Endothelial cell of umbilical vein (primary cell): ENCODE measurements at regions not wholly inside any gene's neighbourhood (a gene's known extent, or its start where the extent isn't known, plus 50 kb on each side); places are given as distances from the start of the nearest gene placed in this dataset.

Experiments used
- BruUV-seq: library from RNA; stranded (reverse); fragments of 400-500 nt; replicated peaks from 2 replicates; lab custom pipeline; 2021; lab: Mats Ljungman, UMichigan
- CTCF ChIA-PET: fragments of 300-600, 350-600 bp; sonication (Branson Sonifier 250); formaldehyde crosslinking; loops from one replicate; lab custom pipeline; 2021; ENCODE audit warnings: antibody characterized with exemption, inconsistent platforms; lab: Charles Lee
- POLR2A ChIA-PET: fragments of 300-600, 350-600 bp; sonication (Branson Sonifier 250); formaldehyde crosslinking; loops from one replicate; lab custom pipeline; 2021; ENCODE audit warnings: antibody characterized with exemption, inconsistent platforms; lab: Charles Lee
- DNase-seq: peaks from one replicate; pipeline ENCODE4 v3.0.0-alpha.2; 2011; ENCODE audit warnings: low read depth, low spot score
- FAIRE-seq: peaks from 2 replicates; lab custom pipeline; 2011; peaks lifted over from hg19 to GRCh38; lab: Jason Lieb, UNC
- H2AFZ ChIP-seq: 2 replicates; pipeline ENCODE4 v1.6.0; 2012; ENCODE audit warnings: low read depth, low read length, control low read depth, inconsistent platforms
- H3K27ac ChIP-seq: 2 replicates; pipeline ENCODE4 v1.5.1; 2011; ENCODE audit warnings: low read depth, mild to moderate bottlenecking, control low read depth, low read length, moderate library complexity; ENCODE audit not compliant: insufficient read depth
- H3K27me3 ChIP-seq, 2 experiments: 2 replicates each; pipeline versions ENCODE4 v1.6.0 to v1.6.1; 2011; ENCODE audit warnings: low read length in 2 of 2, mixed read lengths in 1 of 2; ENCODE audit not compliant: control insufficient read depth in 2 of 2, insufficient read depth in 2 of 2
- H3K36me3 ChIP-seq, 2 experiments: 2 replicates in 1 of 2; 3 replicates in 1 of 2; pipeline ENCODE4 v1.5.1; 2011; ENCODE audit warnings: low read length in 2 of 2, mild to moderate bottlenecking in 1 of 2, moderate library complexity in 1 of 2; ENCODE audit not compliant: control insufficient read depth in 2 of 2, insufficient read depth in 2 of 2; ENCODE audit errors: extremely low read depth in 1 of 2
- H3K4me1 ChIP-seq: 3 replicates; pipeline ENCODE4 v1.5.1; 2011; ENCODE audit warnings: mild to moderate bottlenecking, low read length; ENCODE audit not compliant: control insufficient read depth, insufficient read depth; ENCODE audit errors: extremely low read depth
- H3K4me2 ChIP-seq: 2 replicates; pipeline ENCODE4 v1.6.1; 2011; ENCODE audit warnings: low read length, control low read depth, mixed read lengths; ENCODE audit not compliant: insufficient read depth
- H3K4me3 ChIP-seq, 3 experiments: fragments of 200-600 bp in 1 of 3; sonication (generic), shearing (Covaris generic) in 1 of 3; replicated peaks in 1 of 3; 2 replicates each; pipeline ENCODE4 v1.5.1; 2011 to 2016; ENCODE audit warnings: control low read depth in 3 of 3, low read length in 3 of 3, mild to moderate bottlenecking in 2 of 3, inconsistent platforms in 1 of 3, low read depth in 1 of 3, moderate library complexity in 1 of 3; ENCODE audit not compliant: insufficient read depth in 1 of 3
- H3K79me2 ChIP-seq: 2 replicates; pipeline ENCODE4 v1.6.0; 2012; ENCODE audit warnings: low read length, inconsistent platforms; ENCODE audit not compliant: control insufficient read depth, insufficient read depth
- H3K9ac ChIP-seq: replicated peaks from 2 replicates; pipeline ENCODE3; 2011; ENCODE audit warnings: low read length, control low read depth; ENCODE audit not compliant: insufficient read depth; ENCODE audit errors: extremely low read depth
- H3K9me1 ChIP-seq: replicated peaks from 3 replicates; pipeline ENCODE4 v1.6.0; 2011; ENCODE audit warnings: mild to moderate bottlenecking, low read length; ENCODE audit not compliant: control insufficient read depth, insufficient read depth; ENCODE audit errors: extremely low read depth
- H3K9me3 ChIP-seq: replicated peaks from 2 replicates; pipeline ENCODE4 v1.5.1; 2012; ENCODE audit warnings: low read length, inconsistent platforms; ENCODE audit not compliant: control insufficient read depth, insufficient read depth
- H4K20me1 ChIP-seq: replicated peaks from 2 replicates; pipeline ENCODE3; 2011; ENCODE audit warnings: mild to moderate bottlenecking, low read length; ENCODE audit not compliant: control insufficient read depth, insufficient read depth; ENCODE audit errors: extremely low read depth
- EZH2 ChIP-seq: IDR thresholded peaks from 2 replicates; pipeline ENCODE4 v1.6.1; 2012; ENCODE audit warnings: borderline replicate concordance, low read depth, mild to moderate bottlenecking, moderate library complexity, low read length, inconsistent platforms; ENCODE audit not compliant: severe bottlenecking
- FOS ChIP-seq: IDR thresholded peaks from 2 replicates; pipeline ENCODE4 v1.6.1; 2011; ENCODE audit warnings: mild to moderate bottlenecking, low read length, moderate library complexity, borderline replicate concordance; ENCODE audit not compliant: insufficient read depth
- GATA2 ChIP-seq: IDR thresholded peaks from 2 replicates; pipeline ENCODE4 v1.7.0; 2011; ENCODE audit warnings: low read depth, mild to moderate bottlenecking, moderate library complexity, mixed read lengths, low read length; ENCODE audit not compliant: insufficient read length, insufficient read depth
- JUN ChIP-seq: IDR thresholded peaks from 2 replicates; pipeline ENCODE4 v1.6.1; 2011; ENCODE audit warnings: borderline replicate concordance, low read depth; ENCODE audit not compliant: insufficient read length, insufficient read depth
- MAX ChIP-seq: IDR thresholded peaks from 2 replicates; pipeline ENCODE4 v1.6.1; 2011; ENCODE audit not compliant: insufficient read depth, insufficient read length
- MYC ChIP-seq: IDR thresholded peaks from one replicate; pipeline ENCODE4 v1.6.1; 2011; ENCODE audit warnings: mild to moderate bottlenecking, low read depth, low read length
- POLR2A ChIP-seq: IDR thresholded peaks from 2 replicates; pipeline ENCODE4 v1.6.1; 2012; ENCODE audit warnings: low read depth, mild to moderate bottlenecking, control low read depth, low read length
- POLR2AphosphoS5 ChIP-seq: IDR thresholded peaks from 2 replicates; pipeline ENCODE4 v1.6.1; 2012; ENCODE audit warnings: low read depth, mild to moderate bottlenecking, control low read depth, low read length, moderate library complexity; ENCODE audit not compliant: insufficient read depth
- dilution Hi-C: fragments of 300-500 bp; cut with MboI; formaldehyde crosslinking; loops from one replicate; pipeline ENCODE4 v1.15.0; 2019; ENCODE audit warnings: low sequenced_read_pairs; ENCODE audit not compliant: extremely low pct_ligation_motif_present
- intact Hi-C: fragments of 100-400 bp; cut with micrococcal nuclease; formaldehyde crosslinking; loops from one replicate; pipeline ENCODE4 v1.10.0; 2022
- TF ChIP-seq, protein P1 (sequence below), 2 donors: IDR thresholded peaks; 1 replicate in 1 of 2; 2 replicates in 1 of 2; pipeline ENCODE4 v1.5.1; 2011; ENCODE audit warnings: low read length in 2 of 2, mild to moderate bottlenecking in 2 of 2, moderate library complexity in 2 of 2, control low read depth in 1 of 2, inconsistent platforms in 1 of 2, low read depth in 1 of 2; ENCODE audit not compliant: insufficient read depth in 1 of 2; ENCODE audit errors: extremely low read depth in 1 of 2

GRCh38 chr15:93476491-93477177, 387.6 kb upstream of the RGMA start:
- no peak overlapping the region for H3K27ac ChIP-seq
- no peaks in the 10 kb centered on the region for H3K4me1 ChIP-seq
- no peak overlapping the region for H3K4me3 ChIP-seq
- H3K4me2 ChIP-seq, result no peak overlapping the region
- H3K79me2 ChIP-seq, result no peaks in the 10 kb centered on the region
- DNase-seq (no peak), FAIRE-seq (no peak)
- ChIA-PET POLR2A (no interaction called here), CTCF (no interaction called here)
- dilution Hi-C loops (no loop called here), intact Hi-C loops (no loop called here)
- no peaks in the 10 kb centered on the region for H3K27me3 ChIP-seq
- peaks cover 5% of the 10 kb centered on the region for H3K9me3 ChIP-seq
- no peaks in the 10 kb centered on the region for H4K20me1 ChIP-seq
- H3K9ac ChIP-seq, result no peak overlapping the region
- H3K9me1 ChIP-seq, result no peaks in the 10 kb centered on the region
- BruUV-seq, result no TSS peak
- H2AFZ ChIP-seq, result no peak overlapping the region
- TF ChIP-seq EZH2 (no peak), GATA2 (no peak), POLR2AphosphoS5 (no peak), POLR2A (no peak), FOS (no peak), MAX (no peak), JUN (no peak), MYC (no peak)
- TF ChIP-seq, protein P1, sequence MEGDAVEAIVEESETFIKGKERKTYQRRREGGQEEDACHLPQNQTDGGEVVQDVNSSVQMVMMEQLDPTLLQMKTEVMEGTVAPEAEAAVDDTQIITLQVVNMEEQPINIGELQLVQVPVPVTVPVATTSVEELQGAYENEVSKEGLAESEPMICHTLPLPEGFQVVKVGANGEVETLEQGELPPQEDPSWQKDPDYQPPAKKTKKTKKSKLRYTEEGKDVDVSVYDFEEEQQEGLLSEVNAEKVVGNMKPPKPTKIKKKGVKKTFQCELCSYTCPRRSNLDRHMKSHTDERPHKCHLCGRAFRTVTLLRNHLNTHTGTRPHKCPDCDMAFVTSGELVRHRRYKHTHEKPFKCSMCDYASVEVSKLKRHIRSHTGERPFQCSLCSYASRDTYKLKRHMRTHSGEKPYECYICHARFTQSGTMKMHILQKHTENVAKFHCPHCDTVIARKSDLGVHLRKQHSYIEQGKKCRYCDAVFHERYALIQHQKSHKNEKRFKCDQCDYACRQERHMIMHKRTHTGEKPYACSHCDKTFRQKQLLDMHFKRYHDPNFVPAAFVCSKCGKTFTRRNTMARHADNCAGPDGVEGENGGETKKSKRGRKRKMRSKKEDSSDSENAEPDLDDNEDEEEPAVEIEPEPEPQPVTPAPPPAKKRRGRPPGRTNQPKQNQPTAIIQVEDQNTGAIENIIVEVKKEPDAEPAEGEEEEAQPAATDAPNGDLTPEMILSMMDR (IDR thresholded peaks at IDR 0.05; ENCODE audit: extremely low read depth in 1 of 2, insufficient read depth in 1 of 2, low read depth in 1 of 2, low read length in 2 of 2), result no peak
- H3K36me3 ChIP-seq, result no peaks in the 10 kb centered on the region
